ENCODE measurements at regions not wholly inside any gene's neighbourhood (a gene's known extent, or its start where the extent isn't known, plus 50 kb on each side); places are given as distances from the start of the nearest gene placed in this dataset.
"Not testable (repeated sequence)": the region's sequence is repeated elsewhere in the genome, so short reads cannot be mapped to it uniquely, and the experiment has no call there.

- no peak for TF ChIP-seq EZH2phosphoT487 (IDR thresholded peaks at IDR 0.05; ENCODE audit: borderline replicate concordance, low read length)
- TF ChIP-seq, protein P1, sequence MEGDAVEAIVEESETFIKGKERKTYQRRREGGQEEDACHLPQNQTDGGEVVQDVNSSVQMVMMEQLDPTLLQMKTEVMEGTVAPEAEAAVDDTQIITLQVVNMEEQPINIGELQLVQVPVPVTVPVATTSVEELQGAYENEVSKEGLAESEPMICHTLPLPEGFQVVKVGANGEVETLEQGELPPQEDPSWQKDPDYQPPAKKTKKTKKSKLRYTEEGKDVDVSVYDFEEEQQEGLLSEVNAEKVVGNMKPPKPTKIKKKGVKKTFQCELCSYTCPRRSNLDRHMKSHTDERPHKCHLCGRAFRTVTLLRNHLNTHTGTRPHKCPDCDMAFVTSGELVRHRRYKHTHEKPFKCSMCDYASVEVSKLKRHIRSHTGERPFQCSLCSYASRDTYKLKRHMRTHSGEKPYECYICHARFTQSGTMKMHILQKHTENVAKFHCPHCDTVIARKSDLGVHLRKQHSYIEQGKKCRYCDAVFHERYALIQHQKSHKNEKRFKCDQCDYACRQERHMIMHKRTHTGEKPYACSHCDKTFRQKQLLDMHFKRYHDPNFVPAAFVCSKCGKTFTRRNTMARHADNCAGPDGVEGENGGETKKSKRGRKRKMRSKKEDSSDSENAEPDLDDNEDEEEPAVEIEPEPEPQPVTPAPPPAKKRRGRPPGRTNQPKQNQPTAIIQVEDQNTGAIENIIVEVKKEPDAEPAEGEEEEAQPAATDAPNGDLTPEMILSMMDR (IDR thresholded peaks at IDR 0.05; ENCODE audit: low read depth, low read length, poor library complexity, severe bottlenecking), result peak; percentile 10
- H3K79me2 ChIP-seq (ENCODE audit: control insufficient read depth, low read length), result no peaks in the 10 kb centered on the region
- no peak overlapping the region for H3K4me2 ChIP-seq (ENCODE audit: low read length)
- H3K4me3 ChIP-seq (ENCODE audit: low read length), result no peak overlapping the region
- no peaks in the 10 kb centered on the region for H3K36me3 ChIP-seq (ENCODE audit: control insufficient read depth, low read length)
- no peaks in the 10 kb centered on the region for H3K9me3 ChIP-seq (ENCODE audit: control insufficient read depth, insufficient read depth, low read length)
- peaks cover 30% of the 10 kb centered on the region for H3K4me1 ChIP-seq (ENCODE audit: control insufficient read depth, low read length)
- H3K27ac ChIP-seq (ENCODE audit: low read depth, low read length), result no peak overlapping the region
- no peaks in the 10 kb centered on the region for H4K20me1 ChIP-seq (ENCODE audit: control insufficient read depth, insufficient read depth, low read depth, low read length)
- H3K27me3 ChIP-seq (ENCODE audit: control insufficient read depth, low read length), result no peaks in the 10 kb centered on the region
- H3K9me2 ChIP-seq (replicated peaks; ENCODE audit: control insufficient read depth, low read length), result no peaks in the 10 kb centered on the region
- H3F3A ChIP-seq (ENCODE audit: control insufficient read depth, insufficient read depth), result no peaks in the 10 kb centered on the region
These were observed 278.5 kb upstream of the C1orf174 start for GRCh38 chr1:4178501-4179113.

GRCh38 chr1:4179914-4180735 lies 280.1 kb upstream of the C1orf174 start:
- TF ChIP-seq, protein P1 (IDR thresholded peaks at IDR 0.05; ENCODE audit: low read depth, low read length, poor library complexity, severe bottlenecking), result no peak
- TF ChIP-seq EZH2phosphoT487 (IDR thresholded peaks at IDR 0.05; ENCODE audit: borderline replicate concordance, low read length), result no peak
- Histone ChIP-seq H3K4me2 (ENCODE audit: low read length) (no peak overlapping the region), H3K27me3 (ENCODE audit: control insufficient read depth, low read length) (no peaks in the 10 kb centered on the region), H3K27ac (ENCODE audit: low read depth, low read length) (no peak overlapping the region), H3K4me1 (ENCODE audit: control insufficient read depth, low read length) (peaks cover 27% of the 10 kb centered on the region), H3F3A (ENCODE audit: control insufficient read depth, insufficient read depth) (no peaks in the 10 kb centered on the region), H4K20me1 (ENCODE audit: control insufficient read depth, insufficient read depth, low read depth, low read length) (no peaks in the 10 kb centered on the region), H3K36me3 (ENCODE audit: control insufficient read depth, low read length) (no peaks in the 10 kb centered on the region), H3K9me2 (replicated peaks; ENCODE audit: control insufficient read depth, low read length) (no peaks in the 10 kb centered on the region), H3K9me3 (ENCODE audit: control insufficient read depth, insufficient read depth, low read length) (no peaks in the 10 kb centered on the region), H3K79me2 (ENCODE audit: control insufficient read depth, low read length) (no peaks in the 10 kb centered on the region), H3K4me3 (ENCODE audit: low read length) (no peak overlapping the region)

- H3K36me3 ChIP-seq (ENCODE audit: control insufficient read depth, low read length); H3K9me2 ChIP-seq (replicated peaks; ENCODE audit: control insufficient read depth, low read length); H3K9me3 ChIP-seq (ENCODE audit: control insufficient read depth, insufficient read depth, low read length); H3F3A ChIP-seq (ENCODE audit: control insufficient read depth, insufficient read depth); H3K27me3 ChIP-seq (ENCODE audit: control insufficient read depth, low read length); H3K4me2 ChIP-seq (ENCODE audit: low read length); H4K20me1 ChIP-seq (ENCODE audit: control insufficient read depth, insufficient read depth, low read depth, low read length); H3K4me1 ChIP-seq (ENCODE audit: control insufficient read depth, low read length); H3K4me3 ChIP-seq (ENCODE audit: low read length); H3K79me2 ChIP-seq (ENCODE audit: control insufficient read depth, low read length); H3K27ac ChIP-seq (ENCODE audit: low read depth, low read length): not testable (repeated sequence)
These were observed 286.4 kb upstream of the C1orf174 start for GRCh38 chr1:4186486-4186885.

DNA sequence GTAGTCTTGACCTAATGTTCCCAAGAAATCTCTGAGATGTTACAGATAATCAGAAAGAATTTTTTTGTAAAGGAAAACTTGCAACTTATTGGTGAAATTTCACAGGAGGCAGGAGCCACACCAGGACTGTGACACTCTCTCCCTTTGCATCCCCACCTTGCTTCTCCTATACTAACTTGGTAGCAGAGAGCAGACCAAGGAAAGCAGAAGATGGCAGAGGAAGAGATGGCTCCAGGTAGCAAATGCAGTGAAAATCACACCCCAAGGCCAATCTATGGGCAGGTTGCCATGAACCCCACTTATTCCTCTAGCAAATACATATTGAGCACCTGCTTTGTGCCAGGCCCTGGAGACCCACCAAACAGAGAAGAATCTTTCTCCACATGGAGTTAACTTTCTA lies 303.4 kb upstream of the C1orf174 start:
- Histone ChIP-seq H3K27ac (ENCODE audit: low read depth, low read length) (no peak overlapping the region), H3K36me3 (ENCODE audit: control insufficient read depth, low read length) (no peaks in the 10 kb centered on the region), H3K4me2 (ENCODE audit: low read length) (no peak overlapping the region), H3K79me2 (ENCODE audit: control insufficient read depth, low read length) (no peaks in the 10 kb centered on the region), H3K9me2 (replicated peaks; ENCODE audit: control insufficient read depth, low read length) (no peaks in the 10 kb centered on the region), H3K9me3 (ENCODE audit: control insufficient read depth, insufficient read depth, low read length) (no peaks in the 10 kb centered on the region), H3K4me1 (ENCODE audit: control insufficient read depth, low read length) (no peaks in the 10 kb centered on the region), H4K20me1 (ENCODE audit: control insufficient read depth, insufficient read depth, low read depth, low read length) (no peaks in the 10 kb centered on the region), H3F3A (ENCODE audit: control insufficient read depth, insufficient read depth) (no peaks in the 10 kb centered on the region), H3K27me3 (ENCODE audit: control insufficient read depth, low read length) (no peaks in the 10 kb centered on the region), H3K4me3 (ENCODE audit: low read length) (no peak overlapping the region)
- TF ChIP-seq, protein P1 (IDR thresholded peaks at IDR 0.05; ENCODE audit: low read depth, low read length, poor library complexity, severe bottlenecking), result no peak
- no peak for TF ChIP-seq EZH2phosphoT487 (IDR thresholded peaks at IDR 0.05; ENCODE audit: borderline replicate concordance, low read length)

Measured in DOHH2 (cell line).